Osteoblast (primary cell): ENCODE measurements at regions not wholly inside any gene's neighbourhood (a gene's known extent, or its start where the extent isn't known, plus 50 kb on each side); places are given as distances from the start of the nearest gene placed in this dataset.
"Not testable (repeated sequence)": the region's sequence is repeated elsewhere in the genome, so short reads cannot be mapped to it uniquely, and the experiment has no call there.

Experiments
- DNase-seq: peaks from one replicate; pipeline ENCODE4 v3.0.0; 2011; ENCODE audit warnings: low spot score, mixed read lengths; ENCODE audit not compliant: insufficient read length; ENCODE audit errors: missing footprints
- H2AFZ ChIP-seq: 2 replicates; pipeline ENCODE4 v1.6.0; 2011; ENCODE audit warnings: mild to moderate bottlenecking, low read length
- H3K27ac ChIP-seq: 2 replicates; pipeline ENCODE4 v1.5.1; 2011; ENCODE audit warnings: mild to moderate bottlenecking, low read depth, low read length, moderate library complexity
- H3K27me3 ChIP-seq: 2 replicates; pipeline ENCODE4 v1.6.0; 2012; ENCODE audit warnings: mild to moderate bottlenecking, control low read depth, inconsistent platforms, low read length, moderate library complexity; ENCODE audit not compliant: insufficient read depth
- H3K36me3 ChIP-seq: 2 replicates; pipeline ENCODE4 v1.5.1; 2011; ENCODE audit warnings: mild to moderate bottlenecking, low read length, control low read depth, moderate library complexity; ENCODE audit not compliant: insufficient read depth
- H3K4me1 ChIP-seq: 2 replicates; pipeline ENCODE4 v1.5.1; 2011; ENCODE audit warnings: mild to moderate bottlenecking, low read length, control low read depth, moderate library complexity; ENCODE audit not compliant: insufficient read depth
- H3K4me2 ChIP-seq: 2 replicates; pipeline ENCODE4 v1.6.0; 2011; ENCODE audit warnings: mild to moderate bottlenecking, low read length; ENCODE audit not compliant: insufficient read depth
- H3K4me3 ChIP-seq: fragments of 200-600 bp; sonication (generic); 3 replicates; pipeline ENCODE4 v1.5.1; 2012; ENCODE audit warnings: mild to moderate bottlenecking, low read length, inconsistent platforms; ENCODE audit not compliant: insufficient read depth
- H3K79me2 ChIP-seq: 2 replicates; pipeline ENCODE4 v1.6.0; 2012; ENCODE audit warnings: mild to moderate bottlenecking, low read length, control low read depth, inconsistent platforms; ENCODE audit not compliant: insufficient read depth
- H3K9me3 ChIP-seq: 2 replicates; pipeline ENCODE4 v1.5.1; 2011; ENCODE audit warnings: low read depth, low read length, control low read depth
- H4K20me1 ChIP-seq: 2 replicates; pipeline ENCODE4 v1.6.0; 2012; ENCODE audit warnings: mild to moderate bottlenecking, low read length, control low read depth; ENCODE audit not compliant: insufficient read depth
- TF ChIP-seq, protein P1 (sequence below): IDR thresholded peaks from 2 replicates; pipeline ENCODE4 v1.5.1; 2011; ENCODE audit warnings: mild to moderate bottlenecking, low read depth, low read length, moderate library complexity; ENCODE audit errors: extremely low read depth

DNA sequence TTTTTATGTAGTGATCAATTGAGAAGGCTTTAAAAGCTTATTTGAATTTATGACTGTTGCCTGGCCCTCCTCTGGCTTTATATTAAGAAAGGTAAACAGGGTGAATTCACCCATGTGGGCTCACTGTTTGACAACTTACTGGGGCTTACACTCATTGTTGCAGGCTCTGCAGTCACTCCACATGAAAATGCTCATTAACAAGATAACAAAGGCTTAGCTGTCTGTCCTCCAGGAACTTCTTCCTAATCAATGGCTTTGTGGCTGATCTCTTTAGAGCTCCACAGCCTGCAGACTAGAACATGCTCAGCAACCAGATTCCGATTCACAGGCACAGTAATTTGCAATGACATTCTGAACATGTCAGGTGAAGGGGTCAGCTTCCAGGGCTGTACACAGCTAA is 323.2 kb upstream of the MAN1A1 start:
- Histone ChIP-seq H3K4me3 (no peak overlapping the region), H3K9me3 (no peaks in the 10 kb centered on the region), H3K79me2 (no peaks in the 10 kb centered on the region), H2AFZ (no peak overlapping the region), H3K4me2 (no peak overlapping the region), H4K20me1 (no peaks in the 10 kb centered on the region), H3K27ac (no peak overlapping the region), H3K4me1 (peaks cover 5% of the 10 kb centered on the region), H3K27me3 (no peaks in the 10 kb centered on the region), H3K36me3 (no peaks in the 10 kb centered on the region)
- no peak for DNase-seq
- TF ChIP-seq, protein P1, sequence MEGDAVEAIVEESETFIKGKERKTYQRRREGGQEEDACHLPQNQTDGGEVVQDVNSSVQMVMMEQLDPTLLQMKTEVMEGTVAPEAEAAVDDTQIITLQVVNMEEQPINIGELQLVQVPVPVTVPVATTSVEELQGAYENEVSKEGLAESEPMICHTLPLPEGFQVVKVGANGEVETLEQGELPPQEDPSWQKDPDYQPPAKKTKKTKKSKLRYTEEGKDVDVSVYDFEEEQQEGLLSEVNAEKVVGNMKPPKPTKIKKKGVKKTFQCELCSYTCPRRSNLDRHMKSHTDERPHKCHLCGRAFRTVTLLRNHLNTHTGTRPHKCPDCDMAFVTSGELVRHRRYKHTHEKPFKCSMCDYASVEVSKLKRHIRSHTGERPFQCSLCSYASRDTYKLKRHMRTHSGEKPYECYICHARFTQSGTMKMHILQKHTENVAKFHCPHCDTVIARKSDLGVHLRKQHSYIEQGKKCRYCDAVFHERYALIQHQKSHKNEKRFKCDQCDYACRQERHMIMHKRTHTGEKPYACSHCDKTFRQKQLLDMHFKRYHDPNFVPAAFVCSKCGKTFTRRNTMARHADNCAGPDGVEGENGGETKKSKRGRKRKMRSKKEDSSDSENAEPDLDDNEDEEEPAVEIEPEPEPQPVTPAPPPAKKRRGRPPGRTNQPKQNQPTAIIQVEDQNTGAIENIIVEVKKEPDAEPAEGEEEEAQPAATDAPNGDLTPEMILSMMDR = no peak

DNA sequence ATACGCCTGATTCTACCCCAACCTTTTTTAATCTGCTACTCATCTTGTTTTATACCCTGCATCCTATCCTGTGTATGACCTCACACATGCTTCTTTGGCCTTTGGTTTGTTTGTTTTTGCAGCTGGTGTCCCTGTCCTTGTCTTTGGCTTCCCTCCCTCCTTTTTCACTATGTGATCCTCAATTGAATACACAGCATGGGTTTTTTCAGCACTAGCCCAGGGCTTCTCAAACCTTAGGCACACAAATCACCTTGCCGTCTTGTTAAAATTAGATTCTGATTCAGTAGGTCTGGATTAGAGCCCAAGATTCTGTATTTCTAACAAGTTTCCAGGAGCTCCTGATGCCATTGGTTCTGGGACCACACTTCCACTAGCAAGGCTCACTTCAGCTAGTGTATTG is 321.5 kb upstream of the MAN1A1 start:
- DNase-seq = no peak
- no peaks in the 10 kb centered on the region for H3K4me1 ChIP-seq
- TF ChIP-seq, protein P1 = no peak

DNA sequence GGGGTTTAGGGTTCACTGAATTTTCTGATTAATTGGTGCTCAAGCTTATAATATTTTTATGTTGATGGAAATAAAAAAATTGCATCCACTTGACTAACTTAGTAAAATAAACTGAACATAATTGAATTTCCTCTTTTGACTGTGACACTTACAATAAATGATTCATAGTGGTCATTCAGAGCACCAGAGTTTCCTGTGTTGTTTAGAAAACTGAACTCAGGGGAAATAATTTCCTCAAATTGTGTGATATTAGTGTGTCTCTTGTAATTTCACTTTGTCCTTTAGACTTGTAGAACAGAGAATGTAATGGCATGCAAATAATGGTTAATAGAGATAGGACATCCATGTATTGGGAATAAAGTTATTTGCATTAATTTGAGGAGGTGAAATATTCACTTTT is 319.7 kb upstream of the MAN1A1 start:
- Histone ChIP-seq H3K27ac (no peak overlapping the region), H4K20me1 (no peaks in the 10 kb centered on the region), H2AFZ (no peak overlapping the region), H3K4me3 (no peak overlapping the region), H3K4me1 (no peaks in the 10 kb centered on the region), H3K79me2 (no peaks in the 10 kb centered on the region), H3K4me2 (no peak overlapping the region), H3K9me3 (no peaks in the 10 kb centered on the region), H3K36me3 (no peaks in the 10 kb centered on the region), H3K27me3 (no peaks in the 10 kb centered on the region)
- no peak for DNase-seq
- TF ChIP-seq, protein P1 = no peak

More for the DNA sequence above, 321.5 kb upstream of the MAN1A1 start:
- H4K20me1 ChIP-seq = no peaks in the 10 kb centered on the region
- no peak overlapping the region for H3K27ac ChIP-seq
- H3K9me3 ChIP-seq = no peaks in the 10 kb centered on the region
- H3K36me3 ChIP-seq = no peaks in the 10 kb centered on the region
- H3K79me2 ChIP-seq = no peaks in the 10 kb centered on the region
- H2AFZ ChIP-seq = no peak overlapping the region
- H3K4me2 ChIP-seq = no peak overlapping the region
- H3K4me3 ChIP-seq = no peak overlapping the region
- H3K27me3 ChIP-seq = no peaks in the 10 kb centered on the region

DNA sequence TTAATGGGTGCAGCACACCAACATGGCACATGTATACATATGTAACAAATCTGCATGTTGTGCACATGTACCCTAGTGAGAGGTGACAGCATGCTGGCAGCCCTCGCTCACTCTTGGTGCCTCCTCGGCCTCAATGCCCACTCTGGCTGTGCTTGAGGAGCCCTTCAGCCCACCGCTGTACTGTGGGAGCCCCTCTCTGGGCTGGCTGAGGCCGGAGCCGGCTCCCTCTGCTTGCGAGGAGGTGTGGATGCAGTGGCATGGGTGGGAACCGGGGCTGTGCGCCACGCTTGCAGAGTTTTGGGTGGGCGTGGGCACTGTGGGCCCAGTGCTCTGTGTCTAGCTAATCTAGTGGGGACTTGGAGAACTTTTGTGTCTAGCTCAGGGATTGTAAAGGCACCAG is 315.9 kb upstream of the MAN1A1 start:
- H3K79me2 ChIP-seq, H4K20me1 ChIP-seq, H3K9me3 ChIP-seq, DNase-seq, H3K4me2 ChIP-seq, H3K4me1 ChIP-seq, H3K4me3 ChIP-seq, H3K27me3 ChIP-seq, H3K36me3 ChIP-seq, H2AFZ ChIP-seq, H3K27ac ChIP-seq: not testable (repeated sequence)
